ENCODE measurements at regions not wholly inside any gene's neighbourhood (a gene's known extent, or its start where the extent isn't known, plus 50 kb on each side); places are given as distances from the start of the nearest gene placed in this dataset.

GRCh38 chr2:47313141-47313691 is 55.9 kb upstream of the EPCAM start (continued):
- TF ChIP-seq, protein P1, sequence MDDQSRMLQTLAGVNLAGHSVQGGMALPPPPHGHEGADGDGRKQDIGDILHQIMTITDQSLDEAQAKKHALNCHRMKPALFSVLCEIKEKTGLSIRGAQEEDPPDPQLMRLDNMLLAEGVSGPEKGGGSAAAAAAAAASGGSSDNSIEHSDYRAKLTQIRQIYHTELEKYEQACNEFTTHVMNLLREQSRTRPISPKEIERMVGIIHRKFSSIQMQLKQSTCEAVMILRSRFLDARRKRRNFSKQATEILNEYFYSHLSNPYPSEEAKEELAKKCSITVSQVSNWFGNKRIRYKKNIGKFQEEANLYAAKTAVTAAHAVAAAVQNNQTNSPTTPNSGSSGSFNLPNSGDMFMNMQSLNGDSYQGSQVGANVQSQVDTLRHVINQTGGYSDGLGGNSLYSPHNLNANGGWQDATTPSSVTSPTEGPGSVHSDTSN (IDR thresholded peaks at IDR 0.05; ENCODE audit: insufficient replicate concordance, low read depth, low read length) = no peak
- no peak for TF ChIP-seq EP300 (IDR thresholded peaks at IDR 0.05; ENCODE audit: borderline replicate concordance in 1 of 2, control insufficient read depth in 1 of 2, low read depth in 2 of 2, low read length in 2 of 2)
- TF ChIP-seq, protein P2, sequence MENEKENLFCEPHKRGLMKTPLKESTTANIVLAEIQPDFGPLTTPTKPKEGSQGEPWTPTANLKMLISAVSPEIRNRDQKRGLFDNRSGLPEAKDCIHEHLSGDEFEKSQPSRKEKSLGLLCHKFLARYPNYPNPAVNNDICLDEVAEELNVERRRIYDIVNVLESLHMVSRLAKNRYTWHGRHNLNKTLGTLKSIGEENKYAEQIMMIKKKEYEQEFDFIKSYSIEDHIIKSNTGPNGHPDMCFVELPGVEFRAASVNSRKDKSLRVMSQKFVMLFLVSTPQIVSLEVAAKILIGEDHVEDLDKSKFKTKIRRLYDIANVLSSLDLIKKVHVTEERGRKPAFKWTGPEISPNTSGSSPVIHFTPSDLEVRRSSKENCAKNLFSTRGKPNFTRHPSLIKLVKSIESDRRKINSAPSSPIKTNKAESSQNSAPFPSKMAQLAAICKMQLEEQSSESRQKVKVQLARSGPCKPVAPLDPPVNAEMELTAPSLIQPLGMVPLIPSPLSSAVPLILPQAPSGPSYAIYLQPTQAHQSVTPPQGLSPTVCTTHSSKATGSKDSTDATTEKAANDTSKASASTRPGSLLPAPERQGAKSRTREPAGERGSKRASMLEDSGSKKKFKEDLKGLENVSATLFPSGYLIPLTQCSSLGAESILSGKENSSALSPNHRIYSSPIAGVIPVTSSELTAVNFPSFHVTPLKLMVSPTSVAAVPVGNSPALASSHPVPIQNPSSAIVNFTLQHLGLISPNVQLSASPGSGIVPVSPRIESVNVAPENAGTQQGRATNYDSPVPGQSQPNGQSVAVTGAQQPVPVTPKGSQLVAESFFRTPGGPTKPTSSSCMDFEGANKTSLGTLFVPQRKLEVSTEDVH (IDR thresholded peaks at IDR 0.05; ENCODE audit: low read depth, partially characterized antibody) = no peak
- TF ChIP-seq ZNF687 (IDR thresholded peaks at IDR 0.05) = no peak
- no peak for TF ChIP-seq MEF2B (IDR thresholded peaks at IDR 0.05; ENCODE audit: partially characterized antibody, poor library complexity, severe bottlenecking)
- TF ChIP-seq, protein P3, sequence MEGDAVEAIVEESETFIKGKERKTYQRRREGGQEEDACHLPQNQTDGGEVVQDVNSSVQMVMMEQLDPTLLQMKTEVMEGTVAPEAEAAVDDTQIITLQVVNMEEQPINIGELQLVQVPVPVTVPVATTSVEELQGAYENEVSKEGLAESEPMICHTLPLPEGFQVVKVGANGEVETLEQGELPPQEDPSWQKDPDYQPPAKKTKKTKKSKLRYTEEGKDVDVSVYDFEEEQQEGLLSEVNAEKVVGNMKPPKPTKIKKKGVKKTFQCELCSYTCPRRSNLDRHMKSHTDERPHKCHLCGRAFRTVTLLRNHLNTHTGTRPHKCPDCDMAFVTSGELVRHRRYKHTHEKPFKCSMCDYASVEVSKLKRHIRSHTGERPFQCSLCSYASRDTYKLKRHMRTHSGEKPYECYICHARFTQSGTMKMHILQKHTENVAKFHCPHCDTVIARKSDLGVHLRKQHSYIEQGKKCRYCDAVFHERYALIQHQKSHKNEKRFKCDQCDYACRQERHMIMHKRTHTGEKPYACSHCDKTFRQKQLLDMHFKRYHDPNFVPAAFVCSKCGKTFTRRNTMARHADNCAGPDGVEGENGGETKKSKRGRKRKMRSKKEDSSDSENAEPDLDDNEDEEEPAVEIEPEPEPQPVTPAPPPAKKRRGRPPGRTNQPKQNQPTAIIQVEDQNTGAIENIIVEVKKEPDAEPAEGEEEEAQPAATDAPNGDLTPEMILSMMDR (IDR thresholded peaks at IDR 0.05 in 2 of 3, conservative IDR thresholded peaks at IDR 0.05 in 1 of 3; ENCODE audit: control insufficient read depth in 2 of 3, extremely low read depth in 1 of 3, insufficient read depth in 1 of 3, low read depth in 3 of 3, low read length in 3 of 3) = peak in 1 of 3 experiments; percentile 65; a peak in 2 of 6 replicates
- TF ChIP-seq TAF1 (IDR thresholded peaks at IDR 0.05; ENCODE audit: borderline replicate concordance, low read depth, low read length) = no peak
- no peak for TF ChIP-seq CEBPB (IDR thresholded peaks at IDR 0.05; ENCODE audit: borderline replicate concordance in 1 of 2, low read depth in 2 of 2, low read length in 2 of 2)
- TF ChIP-seq TBL1XR1 (IDR thresholded peaks at IDR 0.05; ENCODE audit: low read depth, low read length) = no peak
- TF ChIP-seq TCF12 (IDR thresholded peaks at IDR 0.05; ENCODE audit: low read depth, low read length) = no peak
- TF ChIP-seq IKZF1 (conservative IDR thresholded peaks at IDR 0.05) = peak; percentile 66
- no peak for TF ChIP-seq CREM (IDR thresholded peaks at IDR 0.05; ENCODE audit: low read depth)
- TF ChIP-seq, protein P4, sequence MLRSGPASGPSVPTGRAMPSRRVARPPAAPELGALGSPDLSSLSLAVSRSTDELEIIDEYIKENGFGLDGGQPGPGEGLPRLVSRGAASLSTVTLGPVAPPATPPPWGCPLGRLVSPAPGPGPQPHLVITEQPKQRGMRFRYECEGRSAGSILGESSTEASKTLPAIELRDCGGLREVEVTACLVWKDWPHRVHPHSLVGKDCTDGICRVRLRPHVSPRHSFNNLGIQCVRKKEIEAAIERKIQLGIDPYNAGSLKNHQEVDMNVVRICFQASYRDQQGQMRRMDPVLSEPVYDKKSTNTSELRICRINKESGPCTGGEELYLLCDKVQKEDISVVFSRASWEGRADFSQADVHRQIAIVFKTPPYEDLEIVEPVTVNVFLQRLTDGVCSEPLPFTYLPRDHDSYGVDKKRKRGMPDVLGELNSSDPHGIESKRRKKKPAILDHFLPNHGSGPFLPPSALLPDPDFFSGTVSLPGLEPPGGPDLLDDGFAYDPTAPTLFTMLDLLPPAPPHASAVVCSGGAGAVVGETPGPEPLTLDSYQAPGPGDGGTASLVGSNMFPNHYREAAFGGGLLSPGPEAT (IDR thresholded peaks at IDR 0.05; ENCODE audit: low read depth) = peak; percentile 36; the same call in 1 of the 2 replicates
- TF ChIP-seq YBX1 (IDR thresholded peaks at IDR 0.05) = no peak
- TF ChIP-seq RFX5 (IDR thresholded peaks at IDR 0.05; ENCODE audit: low read depth, low read length) = no peak
- TF ChIP-seq POLR2AphosphoS5 (IDR thresholded peaks at IDR 0.05; ENCODE audit: low read length) = no peak
- no peak for TF ChIP-seq BCL11A (IDR thresholded peaks at IDR 0.05; ENCODE audit: low read depth, low read length)
- no peak for TF ChIP-seq RB1 (IDR thresholded peaks at IDR 0.05; ENCODE audit: borderline replicate concordance)

All from GM12878 (cell line).